CD4-positive, alpha-beta T cell treated with Interferon alpha-2 for 1 hour (primary cell): ENCODE measurements at regions not wholly inside any gene's neighbourhood (a gene's known extent, or its start where the extent isn't known, plus 50 kb on each side); places are given as distances from the start of the nearest gene placed in this dataset.

Experiments used
- DNase-seq, 2 donors: peaks; one replicate each; pipeline ENCODE4 v3.0.0-alpha.2; 2020 to 2022

DNA sequence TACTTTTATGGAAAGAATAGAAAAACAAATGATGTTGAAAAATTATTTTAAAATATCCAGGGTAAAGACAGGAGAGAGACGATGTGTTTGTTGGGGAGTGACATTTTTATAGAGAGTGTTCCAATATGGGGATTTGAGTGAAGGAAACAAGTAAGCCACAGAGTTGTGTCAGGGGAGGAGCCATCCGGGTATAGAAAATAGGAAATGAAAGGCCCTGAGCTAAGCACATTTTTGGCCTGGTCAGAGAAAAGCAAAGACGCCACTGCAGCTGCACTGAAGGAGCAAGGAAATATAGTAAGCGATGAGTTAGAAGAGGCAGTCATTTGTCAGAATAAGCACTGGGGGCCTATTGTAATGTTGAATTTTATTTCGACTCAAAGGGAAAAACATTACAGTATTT is 107.3 kb upstream of the ADGRL4 start:
- no peak for DNase-seq

- no peak for DNase-seq
Observed at GRCh38 chr1:79110749-79111148, 104.2 kb upstream of the ADGRL4 start.

DNA sequence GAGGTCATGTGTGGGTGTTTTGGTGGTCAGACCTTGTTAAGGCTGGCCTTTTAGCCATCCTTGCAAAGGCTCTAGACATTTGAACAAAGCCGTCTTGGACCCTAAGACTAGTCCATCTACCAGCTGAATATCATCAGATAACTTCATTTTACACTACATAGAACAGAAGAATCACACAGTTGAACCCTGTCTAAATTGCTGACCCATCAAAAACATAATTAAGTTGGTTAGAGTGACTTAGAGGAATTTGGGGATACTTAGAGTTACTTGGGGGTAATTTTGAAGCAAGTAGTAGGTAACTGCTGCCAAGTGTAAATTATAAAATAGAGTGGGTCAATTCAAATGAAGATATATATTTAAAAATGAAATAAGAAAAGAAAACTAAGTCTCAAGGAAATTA is 102.9 kb upstream of the ADGRL4 start:
- DNase-seq, result no peak

DNA sequence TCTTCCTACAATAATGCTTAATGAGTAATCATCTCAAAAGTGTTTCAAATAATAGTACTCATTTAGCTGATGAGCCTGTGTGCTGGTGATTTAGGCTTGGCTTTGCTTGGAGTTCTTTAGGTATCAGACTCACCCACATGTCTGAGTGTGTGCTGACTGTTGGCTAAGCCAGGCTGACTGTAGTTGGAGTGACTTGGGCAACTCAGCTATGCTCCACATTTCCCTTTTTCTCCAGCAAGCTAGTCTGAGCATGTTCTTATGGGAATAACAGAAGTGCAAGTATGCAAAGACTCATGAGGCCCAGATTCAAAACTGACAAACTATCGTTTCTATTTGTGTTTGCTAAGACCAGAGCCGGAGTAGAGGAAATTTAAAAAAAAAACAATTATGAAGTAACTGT is 99.0 kb upstream of the ADGRL4 start:
- DNase-seq, result no peak

GRCh38 chr1:79104617-79105016 is 98.1 kb upstream of the ADGRL4 start:
- no peak for DNase-seq

- DNase-seq, result no peak
Observed at GRCh38 chr1:79100385-79100784, 93.9 kb upstream of the ADGRL4 start.

GRCh38 chr1:79090985-79091384 is 84.5 kb upstream of the ADGRL4 start:
- DNase-seq, result no peak

DNA sequence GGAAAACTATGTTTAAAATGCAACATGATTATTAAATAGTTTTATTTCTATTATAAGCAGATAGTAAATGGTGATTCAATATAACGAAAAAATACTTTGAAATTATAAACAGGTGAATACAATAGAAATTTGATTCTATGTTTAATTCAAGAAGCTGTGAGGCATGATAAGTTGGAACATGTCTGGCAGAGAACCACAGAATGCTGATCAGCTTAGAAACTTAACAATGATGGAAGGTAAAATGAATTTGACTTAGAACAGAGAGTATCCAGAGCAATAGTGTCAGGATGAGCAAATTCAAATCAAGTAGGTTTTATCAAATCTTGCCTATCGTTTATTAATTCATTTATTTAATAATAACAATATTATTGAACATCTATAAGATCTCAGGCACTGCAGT is 83.4 kb upstream of the ADGRL4 start:
- DNase-seq, result no peak

GRCh38 chr1:79082233-79082632 is 75.7 kb upstream of the ADGRL4 start:
- no peak for DNase-seq

DNA sequence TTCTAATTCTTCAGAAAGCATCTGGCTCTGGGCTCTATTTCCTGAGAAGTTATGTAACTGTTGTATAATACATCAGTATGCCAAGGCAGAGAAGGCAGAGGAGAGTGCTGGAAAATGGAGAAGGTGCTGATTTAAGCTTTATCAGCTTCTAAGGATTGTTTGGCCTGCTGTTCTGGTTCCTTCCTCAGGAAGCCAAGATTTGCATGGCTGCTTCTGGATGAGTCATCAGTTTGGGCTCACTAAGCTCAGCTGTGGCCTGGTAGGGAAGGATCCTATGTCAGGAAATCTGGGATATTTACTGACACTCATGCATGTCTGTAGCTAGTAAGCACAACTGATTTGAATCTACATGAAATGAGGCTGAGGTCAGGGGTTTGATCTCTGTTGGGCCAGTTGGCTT is 73.2 kb upstream of the ADGRL4 start:
- no peak for DNase-seq

- no peak for DNase-seq
Observed at GRCh38 chr1:79074975-79075374, 68.4 kb upstream of the ADGRL4 start.

GRCh38 chr1:79069828-79070227 is 63.3 kb upstream of the ADGRL4 start:
- no peak for DNase-seq

GRCh38 chr1:79059341-79059740 is 52.8 kb upstream of the ADGRL4 start:
- no peak for DNase-seq
